Endothelial cell of umbilical vein (primary cell): ENCODE measurements at regions not wholly inside any gene's neighbourhood (a gene's known extent, or its start where the extent isn't known, plus 50 kb on each side); places are given as distances from the start of the nearest gene placed in this dataset.

Experiments
- BruUV-seq: library from RNA; stranded (reverse); fragments of 400-500 nt; replicated peaks from 2 replicates; lab custom pipeline; 2021; lab: Mats Ljungman, UMichigan
- CTCF ChIA-PET: fragments of 300-600, 350-600 bp; sonication (Branson Sonifier 250); formaldehyde crosslinking; loops from one replicate; lab custom pipeline; 2021; ENCODE audit warnings: antibody characterized with exemption, inconsistent platforms; lab: Charles Lee
- POLR2A ChIA-PET: fragments of 300-600, 350-600 bp; sonication (Branson Sonifier 250); formaldehyde crosslinking; loops from one replicate; lab custom pipeline; 2021; ENCODE audit warnings: antibody characterized with exemption, inconsistent platforms; lab: Charles Lee
- DNase-seq: peaks from one replicate; pipeline ENCODE4 v3.0.0-alpha.2; 2011; ENCODE audit warnings: low read depth, low spot score
- FAIRE-seq: peaks from 2 replicates; lab custom pipeline; 2011; peaks lifted over from hg19 to GRCh38; lab: Jason Lieb, UNC
- H2AFZ ChIP-seq: 2 replicates; pipeline ENCODE4 v1.6.0; 2012; ENCODE audit warnings: low read depth, low read length, control low read depth, inconsistent platforms
- H3K27ac ChIP-seq: 2 replicates; pipeline ENCODE4 v1.5.1; 2011; ENCODE audit warnings: low read depth, mild to moderate bottlenecking, control low read depth, low read length, moderate library complexity; ENCODE audit not compliant: insufficient read depth
- H3K27me3 ChIP-seq, 2 experiments: 2 replicates each; pipeline versions ENCODE4 v1.6.0 to v1.6.1; 2011; ENCODE audit warnings: low read length in 2 of 2, mixed read lengths in 1 of 2; ENCODE audit not compliant: control insufficient read depth in 2 of 2, insufficient read depth in 2 of 2
- H3K36me3 ChIP-seq, 2 experiments: 2 replicates in 1 of 2; 3 replicates in 1 of 2; pipeline ENCODE4 v1.5.1; 2011; ENCODE audit warnings: low read length in 2 of 2, mild to moderate bottlenecking in 1 of 2, moderate library complexity in 1 of 2; ENCODE audit not compliant: control insufficient read depth in 2 of 2, insufficient read depth in 2 of 2; ENCODE audit errors: extremely low read depth in 1 of 2
- H3K4me1 ChIP-seq: 3 replicates; pipeline ENCODE4 v1.5.1; 2011; ENCODE audit warnings: mild to moderate bottlenecking, low read length; ENCODE audit not compliant: control insufficient read depth, insufficient read depth; ENCODE audit errors: extremely low read depth
- H3K4me2 ChIP-seq: 2 replicates; pipeline ENCODE4 v1.6.1; 2011; ENCODE audit warnings: low read length, control low read depth, mixed read lengths; ENCODE audit not compliant: insufficient read depth
- H3K4me3 ChIP-seq, 3 experiments: fragments of 200-600 bp in 1 of 3; sonication (generic), shearing (Covaris generic) in 1 of 3; replicated peaks in 1 of 3; 2 replicates each; pipeline ENCODE4 v1.5.1; 2011 to 2016; ENCODE audit warnings: control low read depth in 3 of 3, low read length in 3 of 3, mild to moderate bottlenecking in 2 of 3, inconsistent platforms in 1 of 3, low read depth in 1 of 3, moderate library complexity in 1 of 3; ENCODE audit not compliant: insufficient read depth in 1 of 3
- H3K79me2 ChIP-seq: 2 replicates; pipeline ENCODE4 v1.6.0; 2012; ENCODE audit warnings: low read length, inconsistent platforms; ENCODE audit not compliant: control insufficient read depth, insufficient read depth
- H3K9ac ChIP-seq: replicated peaks from 2 replicates; pipeline ENCODE3; 2011; ENCODE audit warnings: low read length, control low read depth; ENCODE audit not compliant: insufficient read depth; ENCODE audit errors: extremely low read depth
- H3K9me1 ChIP-seq: replicated peaks from 3 replicates; pipeline ENCODE4 v1.6.0; 2011; ENCODE audit warnings: mild to moderate bottlenecking, low read length; ENCODE audit not compliant: control insufficient read depth, insufficient read depth; ENCODE audit errors: extremely low read depth
- H3K9me3 ChIP-seq: replicated peaks from 2 replicates; pipeline ENCODE4 v1.5.1; 2012; ENCODE audit warnings: low read length, inconsistent platforms; ENCODE audit not compliant: control insufficient read depth, insufficient read depth
- H4K20me1 ChIP-seq: replicated peaks from 2 replicates; pipeline ENCODE3; 2011; ENCODE audit warnings: mild to moderate bottlenecking, low read length; ENCODE audit not compliant: control insufficient read depth, insufficient read depth; ENCODE audit errors: extremely low read depth
- CTCF ChIP-seq, 2 donors: IDR thresholded peaks; 1 replicate in 1 of 2; 2 replicates in 1 of 2; pipeline ENCODE4 v1.5.1; 2011; ENCODE audit warnings: low read length in 2 of 2, mild to moderate bottlenecking in 2 of 2, moderate library complexity in 2 of 2, control low read depth in 1 of 2, inconsistent platforms in 1 of 2, low read depth in 1 of 2; ENCODE audit not compliant: insufficient read depth in 1 of 2; ENCODE audit errors: extremely low read depth in 1 of 2
- EZH2 ChIP-seq: IDR thresholded peaks from 2 replicates; pipeline ENCODE4 v1.6.1; 2012; ENCODE audit warnings: borderline replicate concordance, low read depth, mild to moderate bottlenecking, moderate library complexity, low read length, inconsistent platforms; ENCODE audit not compliant: severe bottlenecking
- FOS ChIP-seq: IDR thresholded peaks from 2 replicates; pipeline ENCODE4 v1.6.1; 2011; ENCODE audit warnings: mild to moderate bottlenecking, low read length, moderate library complexity, borderline replicate concordance; ENCODE audit not compliant: insufficient read depth
- GATA2 ChIP-seq: IDR thresholded peaks from 2 replicates; pipeline ENCODE4 v1.7.0; 2011; ENCODE audit warnings: low read depth, mild to moderate bottlenecking, moderate library complexity, mixed read lengths, low read length; ENCODE audit not compliant: insufficient read length, insufficient read depth
- JUN ChIP-seq: IDR thresholded peaks from 2 replicates; pipeline ENCODE4 v1.6.1; 2011; ENCODE audit warnings: borderline replicate concordance, low read depth; ENCODE audit not compliant: insufficient read length, insufficient read depth
- MYC ChIP-seq: IDR thresholded peaks from one replicate; pipeline ENCODE4 v1.6.1; 2011; ENCODE audit warnings: mild to moderate bottlenecking, low read depth, low read length
- POLR2A ChIP-seq: IDR thresholded peaks from 2 replicates; pipeline ENCODE4 v1.6.1; 2012; ENCODE audit warnings: low read depth, mild to moderate bottlenecking, control low read depth, low read length
- POLR2AphosphoS5 ChIP-seq: IDR thresholded peaks from 2 replicates; pipeline ENCODE4 v1.6.1; 2012; ENCODE audit warnings: low read depth, mild to moderate bottlenecking, control low read depth, low read length, moderate library complexity; ENCODE audit not compliant: insufficient read depth
- dilution Hi-C: fragments of 300-500 bp; cut with MboI; formaldehyde crosslinking; loops from one replicate; pipeline ENCODE4 v1.15.0; 2019; ENCODE audit warnings: low sequenced_read_pairs; ENCODE audit not compliant: extremely low pct_ligation_motif_present
- intact Hi-C: fragments of 100-400 bp; cut with micrococcal nuclease; formaldehyde crosslinking; loops from one replicate; pipeline ENCODE4 v1.10.0; 2022
- TF ChIP-seq, protein P1 (sequence below): IDR thresholded peaks from 2 replicates; pipeline ENCODE4 v1.6.1; 2011; ENCODE audit not compliant: insufficient read depth, insufficient read length

- Histone ChIP-seq H3K9me3 (peaks cover 4% of the 10 kb centered on the region), H3K79me2 (no peaks in the 10 kb centered on the region), H3K27ac (no peak overlapping the region), H3K36me3 (no peaks in the 10 kb centered on the region), H3K9me1 (no peaks in the 10 kb centered on the region), H4K20me1 (no peaks in the 10 kb centered on the region), H3K4me2 (no peak overlapping the region), H3K9ac (no peak overlapping the region), H3K4me1 (no peaks in the 10 kb centered on the region), H3K27me3 (no peaks in the 10 kb centered on the region), H3K4me3 (no peak overlapping the region), H2AFZ (no peak overlapping the region)
- TF ChIP-seq POLR2AphosphoS5: no peak
- no peak for TF ChIP-seq CTCF (IDR thresholded peaks at IDR 0.05; ENCODE audit: extremely low read depth in 1 of 2, insufficient read depth in 1 of 2, low read depth in 1 of 2, low read length in 2 of 2)
- no peak for TF ChIP-seq EZH2
- TF ChIP-seq POLR2A: no peak
- TF ChIP-seq GATA2: no peak
- no peak for TF ChIP-seq JUN
- TF ChIP-seq, protein P1, sequence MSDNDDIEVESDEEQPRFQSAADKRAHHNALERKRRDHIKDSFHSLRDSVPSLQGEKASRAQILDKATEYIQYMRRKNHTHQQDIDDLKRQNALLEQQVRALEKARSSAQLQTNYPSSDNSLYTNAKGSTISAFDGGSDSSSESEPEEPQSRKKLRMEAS: no peak
- no peak for TF ChIP-seq FOS
- TF ChIP-seq MYC: no peak
- DNase-seq: no peak
- intact Hi-C loops (no loop called here), dilution Hi-C loops (no loop called here)
- BruUV-seq: no TSS peak
- ChIA-PET CTCF (no interaction called here), POLR2A (no interaction called here)
- FAIRE-seq: no peak
Observed at GRCh38 chr2:122706757-122707223, 951.3 kb downstream of the TSN start.
